Coronary artery (tissue), 2 donors: ENCODE measurements at regions not wholly inside any gene's neighbourhood (a gene's known extent, or its start where the extent isn't known, plus 50 kb on each side); places are given as distances from the start of the nearest gene placed in this dataset.

Experiments used
- DNase-seq: peaks from one replicate; pipeline ENCODE4 v3.0.0-alpha.2; 2017; ENCODE audit warnings: low spot score
- H3K27ac ChIP-seq, 2 donors: fragments of 200-600 bp; sonication (generic); one replicate each; pipeline ENCODE4 v1.5.1; 2016 to 2019
- H3K4me3 ChIP-seq: fragments of 200-600 bp; sonication (generic); 2 replicates; pipeline ENCODE4 v1.5.1; 2016; ENCODE audit warnings: mild to moderate bottlenecking, moderate library complexity
- CTCF ChIP-seq: fragments of 200-600 bp; sonication (generic); IDR thresholded peaks from one replicate; pipeline ENCODE4 v1.5.1; 2019; ENCODE audit warnings: antibody characterized with exemption

- no peak for TF ChIP-seq CTCF
- no peak overlapping the region for H3K27ac ChIP-seq
- DNase-seq, result no peak
- no peak overlapping the region for H3K4me3 ChIP-seq
Measured at GRCh38 chr16:85469929-85470590, 143.1 kb upstream of the GSE1 start.

DNA sequence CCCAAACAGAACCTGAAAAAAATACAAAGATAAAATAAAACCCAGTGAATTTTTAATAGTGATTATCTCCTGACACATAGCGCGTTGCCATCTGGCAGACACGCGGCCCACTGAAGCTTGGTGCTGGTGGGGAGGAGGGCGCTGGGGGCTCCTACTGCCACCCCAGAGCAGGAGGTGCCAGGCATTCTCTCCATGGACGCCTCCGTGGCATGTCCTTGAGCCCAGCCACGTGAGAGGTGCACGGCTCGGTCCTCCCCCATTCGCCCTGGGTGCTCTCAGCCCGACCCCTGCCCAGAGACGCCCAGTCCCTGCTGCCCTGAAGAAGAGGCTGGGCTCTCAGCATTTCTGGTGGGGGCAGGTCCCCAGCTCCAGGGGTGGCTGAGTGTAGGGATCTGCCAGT lies 142.2 kb upstream of the GSE1 start:
- Histone ChIP-seq H3K4me3 (no peak overlapping the region), H3K27ac (no peak overlapping the region)
- no peak for TF ChIP-seq CTCF
- no peak for DNase-seq

DNA sequence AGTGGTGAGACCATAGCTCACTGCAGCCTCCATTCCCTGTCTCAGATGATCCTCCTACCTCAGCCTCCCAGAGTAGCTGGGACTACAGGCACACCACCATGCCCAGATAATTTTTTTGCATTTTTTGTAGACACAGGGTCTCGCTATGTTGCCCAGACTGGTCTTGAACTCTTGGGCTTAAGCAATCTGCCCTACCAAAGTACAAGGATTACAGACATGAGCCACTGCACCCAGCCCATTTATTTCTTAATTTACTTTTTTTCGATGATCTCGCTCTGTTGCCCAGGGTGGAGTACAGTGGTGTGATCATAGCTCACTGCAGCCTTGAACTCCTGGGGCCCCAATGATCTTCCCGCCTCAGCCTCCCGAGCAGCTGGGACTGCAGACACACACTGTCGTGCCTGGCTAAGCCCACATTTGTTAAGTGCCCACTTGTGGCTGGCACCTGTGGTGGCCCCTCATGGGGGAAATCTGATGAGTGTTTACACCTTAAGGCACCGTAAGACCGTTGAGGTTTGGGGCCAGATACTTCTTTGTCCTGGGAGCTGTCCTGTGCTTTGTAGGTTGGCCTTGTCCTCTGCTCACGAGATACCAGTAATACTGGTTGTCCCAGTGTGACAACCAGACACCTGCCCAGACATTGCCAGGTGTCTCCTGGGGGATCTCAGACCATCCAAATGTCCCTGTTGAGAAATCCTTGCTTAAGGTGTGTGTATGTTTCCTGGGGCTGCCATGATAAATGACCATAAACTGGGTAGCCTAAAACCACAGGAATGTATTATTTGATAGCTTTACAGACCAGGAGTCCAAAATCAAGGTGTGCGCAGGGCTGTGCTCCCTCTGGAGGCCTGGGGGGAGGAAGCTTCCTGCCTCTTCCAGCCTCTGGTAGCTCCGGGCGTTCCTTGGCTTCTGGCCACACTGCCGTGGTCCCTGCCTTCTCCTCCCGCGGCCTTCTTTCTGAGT lies 141.4 kb upstream of the GSE1 start:
- no peak for TF ChIP-seq CTCF
- H3K4me3 ChIP-seq, result no peak overlapping the region
- no peak overlapping the region for H3K27ac ChIP-seq
- DNase-seq, result no peak

DNA sequence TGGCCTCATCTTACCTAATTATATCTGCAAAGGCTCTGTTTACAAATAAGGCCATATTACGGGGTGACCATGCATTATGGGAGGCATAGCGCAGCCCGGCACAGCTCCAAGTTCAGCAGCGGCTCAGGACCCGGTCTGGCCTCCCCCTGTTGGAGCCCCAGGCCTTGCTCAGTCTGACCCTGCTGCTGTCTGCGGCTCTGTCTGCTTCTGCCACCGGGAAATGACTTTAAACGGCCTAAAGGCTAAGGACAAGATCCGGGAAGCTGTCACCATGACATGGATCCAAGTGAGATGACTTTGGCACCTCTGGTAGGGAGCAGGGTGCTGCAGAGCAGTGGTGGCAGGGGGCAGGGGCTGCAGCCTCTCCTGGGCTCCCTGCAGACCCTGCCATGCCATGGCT lies 140.6 kb upstream of the GSE1 start:
- Histone ChIP-seq H3K4me3 (no peak overlapping the region), H3K27ac (no peak overlapping the region)
- DNase-seq, result no peak
- TF ChIP-seq CTCF, result no peak

GRCh38 chr16:85473323-85473722 lies 139.8 kb upstream of the GSE1 start:
- no peak for DNase-seq
- H3K4me3 ChIP-seq, result no peak overlapping the region
- no peak for TF ChIP-seq CTCF
- H3K27ac ChIP-seq, result no peak overlapping the region

DNA sequence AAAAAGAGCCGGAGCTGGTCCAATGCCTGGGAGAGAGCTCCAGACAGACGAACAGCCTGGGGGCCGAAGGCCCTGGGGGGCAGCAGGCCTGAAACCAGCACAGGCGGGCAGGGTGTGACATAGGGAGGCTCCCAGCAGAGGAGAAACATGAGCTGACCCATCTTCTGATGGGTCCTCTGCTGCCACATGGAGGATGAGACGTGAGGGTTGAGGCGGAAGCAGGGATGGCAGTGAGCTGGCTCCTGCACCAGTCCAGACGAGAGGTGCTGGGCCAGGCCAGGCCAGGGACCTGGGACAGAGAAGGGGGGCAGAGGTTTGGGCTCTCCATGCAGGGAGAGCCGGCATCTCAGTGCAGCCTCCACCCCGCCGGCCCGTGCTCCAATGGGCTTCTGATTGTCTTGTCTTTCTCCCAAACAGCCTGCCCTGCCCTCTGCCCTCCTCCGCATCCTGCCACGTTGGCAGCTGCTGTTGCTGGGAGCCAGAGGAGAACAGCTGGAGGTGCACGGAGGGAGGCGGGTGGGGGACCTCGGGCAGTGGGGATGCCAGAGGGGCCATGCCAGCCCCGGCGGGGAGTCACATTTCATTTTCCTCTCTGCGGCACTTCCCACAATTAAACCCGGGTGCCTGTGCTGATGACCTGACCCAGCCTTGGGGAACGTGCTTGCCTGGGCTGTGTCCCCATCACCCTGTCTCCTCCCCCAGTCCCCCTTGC lies 139.1 kb upstream of the GSE1 start:
- no peak for DNase-seq
- TF ChIP-seq CTCF, result no peak
- H3K4me3 ChIP-seq, result no peak overlapping the region
- H3K27ac ChIP-seq, result no peak overlapping the region
